ENCODE measurements at regions not wholly inside any gene's neighbourhood (a gene's known extent, or its start where the extent isn't known, plus 50 kb on each side); places are given as distances from the start of the nearest gene placed in this dataset.
"Not testable (repeated sequence)": the region's sequence is repeated elsewhere in the genome, so short reads cannot be mapped to it uniquely, and the experiment has no call there.

DNA sequence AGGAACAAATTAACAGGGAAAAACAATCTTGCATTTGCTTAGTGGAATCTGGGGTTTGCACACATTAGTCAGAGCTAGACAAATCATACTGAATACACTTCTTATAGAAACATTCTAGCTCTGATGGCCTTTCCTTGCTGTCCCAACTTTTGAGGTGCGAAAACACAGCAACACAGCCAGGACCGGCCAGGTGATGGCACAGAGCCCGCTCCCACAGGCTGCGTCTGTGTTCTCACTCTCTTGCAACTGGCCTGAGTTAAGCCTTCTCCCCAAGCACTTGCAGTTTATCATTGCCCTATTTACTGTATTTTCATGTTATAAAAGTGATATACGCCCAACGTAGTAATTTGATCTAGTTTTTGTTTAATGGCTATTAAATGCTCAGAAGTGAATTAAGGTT, 292.0 kb upstream of the TEKT4 start:
- not testable (repeated sequence) for TF ChIP-seq CTCF (IDR thresholded peaks at IDR 0.05); POLR2AphosphoS5 (IDR thresholded peaks at IDR 0.05; ENCODE audit: low read depth, low read length)

All from Panc1 (cell line).